ENCODE measurements at regions not wholly inside any gene's neighbourhood (a gene's known extent, or its start where the extent isn't known, plus 50 kb on each side); places are given as distances from the start of the nearest gene placed in this dataset.
"Not testable (repeated sequence)": the region's sequence is repeated elsewhere in the genome, so short reads cannot be mapped to it uniquely, and the experiment has no call there.

DNA sequence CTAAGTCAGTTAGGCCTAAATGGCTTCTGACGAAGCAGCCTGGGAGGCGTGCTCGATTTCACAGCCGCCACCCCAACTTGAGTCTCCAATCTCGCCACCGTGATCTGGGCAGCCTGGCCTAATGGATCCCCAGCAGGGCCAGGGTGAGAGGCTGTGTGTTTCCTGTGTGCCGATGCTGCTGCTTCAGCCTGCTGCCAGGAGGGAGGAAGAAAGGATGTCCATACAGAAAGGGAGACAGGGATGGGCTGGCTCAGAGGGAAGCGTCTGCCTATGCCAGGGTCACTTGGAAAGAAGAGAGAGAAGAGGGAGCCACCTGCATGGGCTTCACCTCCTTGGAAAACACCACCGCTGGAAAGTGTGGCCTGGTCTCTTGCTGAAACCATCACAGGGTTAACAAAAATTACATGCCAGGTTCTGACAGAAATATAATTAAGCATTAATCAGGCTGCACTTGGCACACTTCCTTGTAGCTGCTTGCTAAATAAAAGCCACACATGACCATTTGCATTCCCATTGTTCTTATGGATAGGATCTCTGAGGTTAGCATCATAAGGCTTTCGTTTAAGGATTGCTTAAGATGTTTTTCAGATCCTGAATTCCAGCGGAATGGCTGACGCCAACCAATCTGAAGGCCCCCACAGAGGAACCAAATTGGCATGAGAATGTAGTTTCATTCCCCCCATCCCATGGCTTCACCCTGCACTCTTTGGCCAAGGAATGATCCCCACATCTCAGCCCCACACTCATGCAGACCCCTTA lies 108.8 kb upstream of the SLC1A4 start:
- Histone ChIP-seq H3K36me3 (ENCODE audit: insufficient read depth, low read length) (no peaks in the 10 kb centered on the region), H3K27me3 (ENCODE audit: insufficient read depth, low read length) (peaks cover 3% of the 10 kb centered on the region), H2AFZ (ENCODE audit: low read depth, low read length) (no peak overlapping the region), H3K9me3 (ENCODE audit: low read length) (no peaks in the 10 kb centered on the region), H3K4me1 (ENCODE audit: insufficient read depth, low read length) (peaks cover 12% of the 10 kb centered on the region), H3K4me3 (ENCODE audit: low read length) (no peak overlapping the region)

- Histone ChIP-seq H3K27me3 (ENCODE audit: insufficient read depth, low read length) (peaks cover 3% of the 10 kb centered on the region), H3K4me1 (ENCODE audit: insufficient read depth, low read length) (peaks cover 8% of the 10 kb centered on the region), H2AFZ (ENCODE audit: low read depth, low read length) (no peak overlapping the region), H3K36me3 (ENCODE audit: insufficient read depth, low read length) (no peaks in the 10 kb centered on the region), H3K9me3 (ENCODE audit: low read length) (no peaks in the 10 kb centered on the region), H3K4me3 (ENCODE audit: low read length) (no peak overlapping the region)
These were observed 108.1 kb upstream of the SLC1A4 start for GRCh38 chr2:64881037-64881492.

GRCh38 chr2:64887565-64887964 lies 101.6 kb upstream of the SLC1A4 start:
- no peaks in the 10 kb centered on the region for H3K4me1 ChIP-seq (ENCODE audit: insufficient read depth, low read length)
- H3K4me3 ChIP-seq (ENCODE audit: low read length): no peak overlapping the region
- no peaks in the 10 kb centered on the region for H3K36me3 ChIP-seq (ENCODE audit: insufficient read depth, low read length)
- no peaks in the 10 kb centered on the region for H3K27me3 ChIP-seq (ENCODE audit: insufficient read depth, low read length)
- H2AFZ ChIP-seq (ENCODE audit: low read depth, low read length): no peak overlapping the region
- H3K9me3 ChIP-seq (ENCODE audit: low read length): peaks cover 6% of the 10 kb centered on the region

DNA sequence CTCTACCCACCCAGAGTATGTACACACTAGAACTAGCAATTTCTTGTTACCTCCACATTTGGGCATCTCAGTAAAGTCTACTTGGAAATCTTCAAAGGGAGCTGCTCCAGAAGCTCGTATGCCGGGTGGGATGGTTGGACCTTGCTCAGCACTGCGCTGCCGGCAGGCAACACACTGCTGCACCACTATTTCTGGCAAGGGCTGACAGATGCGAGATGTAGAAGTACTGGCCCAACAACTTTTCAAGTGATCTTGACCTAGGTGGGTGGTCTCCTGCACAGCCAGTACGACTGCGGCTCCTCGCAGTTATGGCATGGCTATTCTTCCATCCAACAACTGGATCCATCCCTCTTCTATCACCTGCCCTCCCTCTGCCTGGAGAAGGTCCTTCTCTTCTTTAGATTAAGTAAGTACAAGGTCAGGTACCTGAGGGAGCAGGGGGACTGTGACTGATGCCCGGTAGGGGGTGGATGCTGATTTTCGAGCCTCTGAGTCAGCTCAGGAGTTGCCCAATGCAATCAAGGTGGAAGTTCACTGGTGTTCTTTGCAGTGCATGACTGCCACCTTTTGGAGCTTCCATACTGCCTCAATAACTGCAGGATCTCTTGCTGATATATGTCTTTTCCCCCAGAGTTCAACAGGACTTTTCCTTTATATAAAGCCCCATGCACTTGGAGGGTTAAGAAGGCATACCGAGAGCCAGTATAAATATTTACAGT lies 100.4 kb upstream of the SLC1A4 start:
- no peaks in the 10 kb centered on the region for H3K36me3 ChIP-seq (ENCODE audit: insufficient read depth, low read length)

GRCh38 chr2:64889803-64890202 lies 99.4 kb upstream of the SLC1A4 start:
- H3K27me3 ChIP-seq (ENCODE audit: insufficient read depth, low read length): no peaks in the 10 kb centered on the region
- H3K36me3 ChIP-seq (ENCODE audit: insufficient read depth, low read length): no peaks in the 10 kb centered on the region
- H3K4me3 ChIP-seq (ENCODE audit: low read length): no peak overlapping the region
- peaks cover 6% of the 10 kb centered on the region for H3K9me3 ChIP-seq (ENCODE audit: low read length)
- no peak overlapping the region for H2AFZ ChIP-seq (ENCODE audit: low read depth, low read length)
- no peaks in the 10 kb centered on the region for H3K4me1 ChIP-seq (ENCODE audit: insufficient read depth, low read length)

More for the DNA sequence above, 100.4 kb upstream of the SLC1A4 start:
- Histone ChIP-seq H2AFZ (ENCODE audit: low read depth, low read length) (no peak overlapping the region), H3K27me3 (ENCODE audit: insufficient read depth, low read length) (no peaks in the 10 kb centered on the region), H3K9me3 (ENCODE audit: low read length) (peaks cover 6% of the 10 kb centered on the region), H3K4me3 (ENCODE audit: low read length) (no peak overlapping the region), H3K4me1 (ENCODE audit: insufficient read depth, low read length) (no peaks in the 10 kb centered on the region)

GRCh38 chr2:64896572-64896971 lies 92.6 kb upstream of the SLC1A4 start:
- H3K4me1 ChIP-seq (ENCODE audit: insufficient read depth, low read length); H3K4me3 ChIP-seq (ENCODE audit: low read length); H2AFZ ChIP-seq (ENCODE audit: low read depth, low read length); H3K36me3 ChIP-seq (ENCODE audit: insufficient read depth, low read length); H3K27me3 ChIP-seq (ENCODE audit: insufficient read depth, low read length); H3K9me3 ChIP-seq (ENCODE audit: low read length): not testable (repeated sequence)

DNA sequence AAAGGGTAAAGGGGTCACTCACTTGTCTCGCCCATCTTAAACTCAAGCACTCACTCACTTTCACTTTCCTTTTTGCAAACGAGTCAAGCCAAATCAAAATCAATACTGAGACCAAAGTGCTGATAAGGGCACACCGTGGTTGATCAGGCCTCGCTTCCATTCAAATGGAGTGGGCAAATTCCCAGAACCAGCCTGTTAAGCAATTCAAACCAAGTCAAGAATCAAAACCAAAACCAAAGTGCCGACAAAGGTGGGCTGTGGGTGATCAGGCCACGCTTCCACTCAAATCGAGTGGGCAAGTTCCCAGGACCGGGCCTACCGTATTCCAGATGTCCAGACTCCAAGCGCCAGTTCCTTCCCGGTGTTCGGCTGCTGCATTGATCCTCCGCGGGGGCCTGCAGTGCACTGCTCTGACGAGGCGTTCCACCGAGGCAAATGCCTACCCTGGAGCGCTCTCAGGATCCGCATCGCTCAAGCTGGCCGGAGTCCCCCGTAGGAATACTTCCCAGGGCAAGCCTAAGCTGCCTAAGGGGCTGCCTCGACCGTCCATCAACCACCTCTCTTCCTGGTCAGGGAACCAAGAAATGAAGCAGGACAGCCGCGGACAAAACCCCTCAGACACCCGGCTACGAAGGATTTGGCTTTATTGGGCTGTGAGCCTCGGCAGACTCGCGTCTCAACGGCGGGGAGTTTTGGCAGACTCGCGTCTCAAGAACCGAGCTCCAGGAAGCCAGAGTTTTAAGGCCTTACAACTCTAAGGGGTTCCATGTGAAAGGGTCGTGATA lies 89.9 kb upstream of the SLC1A4 start:
- H3K9me3 ChIP-seq (ENCODE audit: low read length): no peaks in the 10 kb centered on the region
- H3K36me3 ChIP-seq (ENCODE audit: insufficient read depth, low read length): no peaks in the 10 kb centered on the region
- H3K4me3 ChIP-seq (ENCODE audit: low read length): no peak overlapping the region
- H3K27me3 ChIP-seq (ENCODE audit: insufficient read depth, low read length): no peaks in the 10 kb centered on the region
- H2AFZ ChIP-seq (ENCODE audit: low read depth, low read length): no peak overlapping the region
- peaks cover 2% of the 10 kb centered on the region for H3K4me1 ChIP-seq (ENCODE audit: insufficient read depth, low read length)

- not testable (repeated sequence) for H3K4me1 ChIP-seq (ENCODE audit: insufficient read depth, low read length); H2AFZ ChIP-seq (ENCODE audit: low read depth, low read length); H3K36me3 ChIP-seq (ENCODE audit: insufficient read depth, low read length); H3K9me3 ChIP-seq (ENCODE audit: low read length); H3K4me3 ChIP-seq (ENCODE audit: low read length); H3K27me3 ChIP-seq (ENCODE audit: insufficient read depth, low read length)
These were observed 89.3 kb upstream of the SLC1A4 start for GRCh38 chr2:64899876-64900275.

DNA sequence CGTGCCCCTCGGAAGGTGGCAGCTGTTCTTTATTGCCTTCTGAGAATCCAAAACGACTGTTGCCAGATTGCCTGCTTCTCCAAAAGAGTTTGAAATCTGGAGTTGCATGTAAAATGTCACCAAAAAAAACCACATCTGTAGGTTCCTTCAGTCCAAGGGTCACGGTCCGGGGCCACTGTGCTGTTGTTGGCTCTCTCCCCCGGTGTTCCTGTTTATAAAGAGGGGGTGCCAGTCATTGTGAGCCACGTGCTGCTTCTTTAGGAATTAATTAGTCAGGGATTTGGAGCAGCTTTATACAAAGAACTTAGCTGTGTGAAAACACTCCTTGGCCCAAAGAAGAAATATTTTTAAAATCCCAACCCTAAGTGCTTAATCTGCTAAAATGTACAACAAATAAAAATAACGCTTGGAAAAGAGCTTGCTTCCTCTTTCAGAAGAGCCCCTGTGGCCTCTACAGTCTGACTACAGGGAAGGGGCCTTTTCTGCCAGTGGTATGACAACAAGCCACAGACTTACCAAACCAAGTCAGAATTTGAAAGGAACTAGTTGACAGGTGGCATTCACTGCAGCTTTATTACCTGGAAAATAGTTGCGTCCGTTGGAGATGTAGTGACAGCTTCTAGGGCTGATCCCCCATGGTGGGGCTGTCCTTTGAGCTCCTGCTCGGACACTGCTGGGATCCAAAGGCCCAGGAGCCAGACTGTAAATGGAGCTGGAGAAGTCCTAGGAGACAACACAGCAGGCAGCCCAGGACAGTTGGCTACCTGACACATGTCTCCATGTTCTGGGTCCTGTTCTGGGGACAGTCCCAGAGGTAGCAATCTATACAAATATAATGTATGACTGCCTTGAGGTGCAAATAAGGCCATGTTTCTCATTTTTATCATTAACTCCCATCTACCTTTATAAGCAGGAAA lies 84.5 kb upstream of the SLC1A4 start:
- Histone ChIP-seq H2AFZ (ENCODE audit: low read depth, low read length) (no peak overlapping the region), H3K36me3 (ENCODE audit: insufficient read depth, low read length) (no peaks in the 10 kb centered on the region), H3K9me3 (ENCODE audit: low read length) (no peaks in the 10 kb centered on the region), H3K4me1 (ENCODE audit: insufficient read depth, low read length) (peaks cover 5% of the 10 kb centered on the region), H3K27me3 (ENCODE audit: insufficient read depth, low read length) (no peaks in the 10 kb centered on the region), H3K4me3 (ENCODE audit: low read length) (no peak overlapping the region)

DNA sequence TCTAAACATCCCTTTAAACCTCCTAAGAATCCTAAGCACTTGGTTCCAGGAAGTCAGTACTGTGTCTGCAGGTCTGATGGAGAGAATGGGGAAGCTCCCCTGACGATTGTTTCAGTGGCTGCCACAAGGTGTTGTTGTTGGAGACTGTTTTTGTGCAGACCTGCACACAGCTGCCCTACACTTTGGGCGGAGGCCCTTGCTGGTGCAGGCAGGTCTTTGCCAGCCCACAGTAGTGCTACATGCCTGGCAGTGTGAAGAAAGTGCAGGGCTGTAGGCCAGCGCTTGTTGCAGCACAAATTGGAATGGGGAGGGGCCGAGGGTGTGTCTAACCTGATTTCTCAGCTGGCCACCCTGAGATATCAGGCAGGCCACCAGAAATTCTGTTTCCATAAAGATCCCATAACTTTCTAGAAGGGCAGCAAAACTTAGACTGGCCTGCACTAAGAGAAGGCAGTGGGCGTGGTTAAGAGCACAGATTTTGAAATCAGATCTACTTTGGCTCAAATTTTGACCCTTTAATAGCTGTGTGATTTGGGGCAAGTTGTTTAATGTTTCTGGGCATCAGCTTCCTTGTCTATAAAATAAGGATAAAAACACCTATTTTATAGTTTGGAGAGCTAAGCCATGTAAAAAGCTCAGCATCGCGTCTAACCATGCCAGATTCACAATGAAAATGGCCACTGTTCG lies 83.7 kb upstream of the SLC1A4 start:
- Histone ChIP-seq H2AFZ (ENCODE audit: low read depth, low read length) (no peak overlapping the region), H3K4me3 (ENCODE audit: low read length) (no peak overlapping the region), H3K4me1 (ENCODE audit: insufficient read depth, low read length) (peaks cover 5% of the 10 kb centered on the region), H3K27me3 (ENCODE audit: insufficient read depth, low read length) (no peaks in the 10 kb centered on the region), H3K9me3 (ENCODE audit: low read length) (no peaks in the 10 kb centered on the region), H3K36me3 (ENCODE audit: insufficient read depth, low read length) (no peaks in the 10 kb centered on the region)

DNA sequence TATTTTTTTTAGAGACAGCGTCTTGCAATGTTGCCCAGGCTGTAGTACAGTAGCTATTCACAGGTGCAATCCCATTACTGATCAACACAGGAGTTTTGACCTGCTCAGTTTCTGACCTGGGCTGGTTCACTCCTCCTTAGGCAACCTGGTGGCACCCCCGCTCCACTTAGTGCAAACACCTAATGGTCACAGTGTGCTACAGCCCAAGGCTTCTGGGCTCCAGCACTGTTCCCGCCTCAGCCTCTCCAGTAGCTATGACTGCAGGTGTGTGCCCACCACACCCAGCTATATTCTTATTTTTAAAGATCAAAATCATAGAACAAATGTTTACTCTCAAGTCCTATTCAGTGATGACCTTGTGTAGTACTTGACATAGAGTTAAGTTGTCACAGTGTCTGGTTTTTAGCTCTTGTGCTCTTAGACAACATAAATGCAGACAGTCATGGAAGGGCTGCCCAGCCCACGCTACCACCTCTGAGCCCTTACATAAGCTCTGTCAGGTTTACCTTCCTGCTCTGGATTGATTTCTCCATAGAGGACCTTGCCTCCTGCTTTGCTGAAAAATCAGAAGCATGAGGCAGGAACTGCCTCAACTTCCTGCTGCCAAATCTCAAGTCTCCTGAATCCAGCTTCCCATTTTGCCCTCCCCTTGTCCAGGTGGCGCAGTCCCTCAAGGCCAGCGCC lies 82.2 kb upstream of the SLC1A4 start:
- Histone ChIP-seq H3K27me3 (ENCODE audit: insufficient read depth, low read length) (no peaks in the 10 kb centered on the region), H2AFZ (ENCODE audit: low read depth, low read length) (no peak overlapping the region), H3K9me3 (ENCODE audit: low read length) (no peaks in the 10 kb centered on the region), H3K4me3 (ENCODE audit: low read length) (no peak overlapping the region), H3K36me3 (ENCODE audit: insufficient read depth, low read length) (no peaks in the 10 kb centered on the region), H3K4me1 (ENCODE audit: insufficient read depth, low read length) (peaks cover 5% of the 10 kb centered on the region)

- Histone ChIP-seq H3K27me3 (ENCODE audit: insufficient read depth, low read length) (no peaks in the 10 kb centered on the region), H2AFZ (ENCODE audit: low read depth, low read length) (no peak overlapping the region), H3K4me1 (ENCODE audit: insufficient read depth, low read length) (peaks cover 5% of the 10 kb centered on the region), H3K9me3 (ENCODE audit: low read length) (no peaks in the 10 kb centered on the region), H3K36me3 (ENCODE audit: insufficient read depth, low read length) (no peaks in the 10 kb centered on the region), H3K4me3 (ENCODE audit: low read length) (no peak overlapping the region)
These were observed 80.8 kb upstream of the SLC1A4 start for GRCh38 chr2:64908406-64908805.

All from neuron (in vitro differentiated cells).